SK-N-SH treated with all-trans-retinoic acid at 6 μM for 48 hours (cell line): ENCODE measurements at regions not wholly inside any gene's neighbourhood (a gene's known extent, or its start where the extent isn't known, plus 50 kb on each side); places are given as distances from the start of the nearest gene placed in this dataset.

Experiments used
- CSDC2 ChIP-seq: fragments of 250-450 bp; sonication (Bioruptor Pico); IDR thresholded peaks from 2 replicates; pipeline ENCODE4 v1.5.0; 2020; ENCODE audit warnings: mild to moderate bottlenecking, moderate library complexity
- RARB ChIP-seq: fragments of 250-450 bp; sonication (Bioruptor Pico); IDR thresholded peaks from 2 replicates; pipeline ENCODE4 v1.8.0; 2021; ENCODE audit warnings: mild to moderate bottlenecking, moderate library complexity
- ZNF8 ChIP-seq: fragments of 450-650 bp; formaldehyde crosslinking; IDR thresholded peaks from 2 replicates; pipeline ENCODE4 v1.5.0; 2020; ENCODE audit warnings: mild to moderate bottlenecking, moderate library complexity
- TF ChIP-seq, protein P1 (sequence below): fragments of 250-450 bp; sonication (Bioruptor Pico); IDR thresholded peaks from 2 replicates; pipeline ENCODE4 v1.8.0; 2020; ENCODE audit warnings: mild to moderate bottlenecking, moderate library complexity, borderline replicate concordance
- TF ChIP-seq, protein P2 (sequence below): fragments of 250-450 bp; sonication (Bioruptor Pico); IDR thresholded peaks from 2 replicates; pipeline ENCODE4 v1.5.1; 2020; ENCODE audit warnings: low read depth, mild to moderate bottlenecking, moderate library complexity

DNA sequence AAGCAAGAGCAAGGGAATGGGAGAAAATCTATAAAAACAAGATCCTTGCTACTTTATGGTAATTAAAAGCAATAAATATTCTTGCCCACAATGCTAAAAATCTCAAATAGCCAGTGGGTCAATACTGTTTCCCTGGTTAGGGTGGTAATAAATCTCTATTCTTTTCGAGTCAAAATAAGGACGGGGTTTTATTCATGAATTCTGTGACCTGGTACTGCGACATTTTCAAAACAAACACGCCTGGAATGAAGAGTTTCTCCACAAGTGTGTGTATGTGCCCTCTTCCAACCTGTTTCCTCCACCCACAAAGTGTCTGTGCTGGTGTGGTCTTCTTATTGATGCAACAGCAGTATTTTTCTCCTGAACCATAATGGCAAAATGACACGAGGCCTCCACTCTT is 358.8 kb upstream of the BRINP1 start:
- TF ChIP-seq CSDC2, result no peak
- no peak for TF ChIP-seq RARB
- TF ChIP-seq ZNF8, result no peak
- TF ChIP-seq, protein P1, sequence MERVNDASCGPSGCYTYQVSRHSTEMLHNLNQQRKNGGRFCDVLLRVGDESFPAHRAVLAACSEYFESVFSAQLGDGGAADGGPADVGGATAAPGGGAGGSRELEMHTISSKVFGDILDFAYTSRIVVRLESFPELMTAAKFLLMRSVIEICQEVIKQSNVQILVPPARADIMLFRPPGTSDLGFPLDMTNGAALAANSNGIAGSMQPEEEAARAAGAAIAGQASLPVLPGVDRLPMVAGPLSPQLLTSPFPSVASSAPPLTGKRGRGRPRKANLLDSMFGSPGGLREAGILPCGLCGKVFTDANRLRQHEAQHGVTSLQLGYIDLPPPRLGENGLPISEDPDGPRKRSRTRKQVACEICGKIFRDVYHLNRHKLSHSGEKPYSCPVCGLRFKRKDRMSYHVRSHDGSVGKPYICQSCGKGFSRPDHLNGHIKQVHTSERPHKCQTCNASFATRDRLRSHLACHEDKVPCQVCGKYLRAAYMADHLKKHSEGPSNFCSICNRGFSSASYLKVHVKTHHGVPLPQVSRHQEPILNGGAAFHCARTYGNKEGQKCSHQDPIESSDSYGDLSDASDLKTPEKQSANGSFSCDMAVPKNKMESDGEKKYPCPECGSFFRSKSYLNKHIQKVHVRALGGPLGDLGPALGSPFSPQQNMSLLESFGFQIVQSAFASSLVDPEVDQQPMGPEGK, result no peak
- TF ChIP-seq, protein P2, sequence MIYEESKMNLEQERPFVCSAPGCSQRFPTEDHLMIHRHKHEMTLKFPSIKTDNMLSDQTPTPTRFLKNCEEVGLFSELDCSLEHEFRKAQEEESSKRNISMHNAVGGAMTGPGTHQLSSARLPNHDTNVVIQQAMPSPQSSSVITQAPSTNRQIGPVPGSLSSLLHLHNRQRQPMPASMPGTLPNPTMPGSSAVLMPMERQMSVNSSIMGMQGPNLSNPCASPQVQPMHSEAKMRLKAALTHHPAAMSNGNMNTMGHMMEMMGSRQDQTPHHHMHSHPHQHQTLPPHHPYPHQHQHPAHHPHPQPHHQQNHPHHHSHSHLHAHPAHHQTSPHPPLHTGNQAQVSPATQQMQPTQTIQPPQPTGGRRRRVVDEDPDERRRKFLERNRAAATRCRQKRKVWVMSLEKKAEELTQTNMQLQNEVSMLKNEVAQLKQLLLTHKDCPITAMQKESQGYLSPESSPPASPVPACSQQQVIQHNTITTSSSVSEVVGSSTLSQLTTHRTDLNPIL (CRISPR knock-in tag), result no peak
